Ecto neural progenitor cell (in vitro differentiated cells): ENCODE measurements at regions not wholly inside any gene's neighbourhood (a gene's known extent, or its start where the extent isn't known, plus 50 kb on each side); places are given as distances from the start of the nearest gene placed in this dataset.
A peak's percentile ranks its signal among the peaks of the same experiment; 100 is the strongest.

ENCODE experiments used
- DNase-seq: peaks from one replicate; pipeline ENCODE4 v3.0.0-alpha.2; 2018; ENCODE audit warnings: low spot score

- peak; percentile 42 for DNase-seq
Observed at GRCh38 chr2:240297256-240298116, 138.0 kb upstream of the GPC1 start.

GRCh38 chr2:240298117-240298790 lies 137.2 kb upstream of the GPC1 start:
- no peak for DNase-seq

GRCh38 chr2:240298803-240299709 lies 136.4 kb upstream of the GPC1 start:
- no peak for DNase-seq

- no peak for DNase-seq
Observed at GRCh38 chr2:240299710-240300068, 135.8 kb upstream of the GPC1 start.

GRCh38 chr2:240300261-240300821 lies 135.1 kb upstream of the GPC1 start:
- peak; percentile 45 for DNase-seq

- no peak for DNase-seq
Observed at GRCh38 chr2:240300840-240301239, 134.6 kb upstream of the GPC1 start.

GRCh38 chr2:240301256-240301795 lies 134.1 kb upstream of the GPC1 start:
- DNase-seq, result no peak

GRCh38 chr2:240302041-240302440 lies 133.4 kb upstream of the GPC1 start:
- DNase-seq, result no peak

GRCh38 chr2:240302933-240303595 lies 132.4 kb upstream of the GPC1 start:
- DNase-seq, result no peak

- no peak for DNase-seq
Observed at GRCh38 chr2:240303896-240304745, 131.3 kb upstream of the GPC1 start.

GRCh38 chr2:240304746-240305161 lies 130.7 kb upstream of the GPC1 start:
- no peak for DNase-seq

- no peak for DNase-seq
Observed at GRCh38 chr2:240305369-240305962, 130.0 kb upstream of the GPC1 start.

GRCh38 chr2:240306185-240306584 lies 129.3 kb upstream of the GPC1 start:
- DNase-seq, result no peak

- no peak for DNase-seq
Observed at GRCh38 chr2:240308111-240308651, 127.3 kb upstream of the GPC1 start.

- DNase-seq, result no peak
Observed at GRCh38 chr2:240309214-240309613, 126.2 kb upstream of the GPC1 start.

GRCh38 chr2:240310201-240310600 lies 125.3 kb upstream of the GPC1 start:
- no peak for DNase-seq

GRCh38 chr2:240310645-240311044 lies 124.8 kb upstream of the GPC1 start:
- peak; percentile 37 for DNase-seq

GRCh38 chr2:240311821-240312220 lies 123.6 kb upstream of the GPC1 start:
- DNase-seq, result peak; percentile 16

GRCh38 chr2:240319221-240319854 lies 116.1 kb upstream of the GPC1 start:
- DNase-seq, result peak; percentile 39
